ENCODE measurements at regions not wholly inside any gene's neighbourhood (a gene's known extent, or its start where the extent isn't known, plus 50 kb on each side); places are given as distances from the start of the nearest gene placed in this dataset.

- no peak overlapping the region for H2BK5ac ChIP-seq (ENCODE audit: low read length)
- H3K18ac ChIP-seq (ENCODE audit: low read length), result no peak overlapping the region
- no peak overlapping the region for H4K8ac ChIP-seq (ENCODE audit: low read depth, low read length)
- no peaks in the 10 kb centered on the region for H3K9me3 ChIP-seq (replicated peaks in 1 of 2; ENCODE audit: control insufficient read depth in 2 of 2, insufficient read depth in 1 of 2, low read depth in 1 of 2, low read length in 2 of 2)
- H3K27ac ChIP-seq (replicated peaks; ENCODE audit: low read length), result no peak overlapping the region
- H3K4me3 ChIP-seq (ENCODE audit: low read length in 2 of 2), result no peak overlapping the region
- no peak overlapping the region for H2BK15ac ChIP-seq (ENCODE audit: low read length)
- H3K4me2 ChIP-seq (ENCODE audit: insufficient read depth, low read length, poor library complexity, severe bottlenecking), result no peak overlapping the region
- H3K27me3 ChIP-seq (ENCODE audit: control insufficient read depth in 3 of 3, insufficient read depth in 3 of 3, low read depth in 1 of 3, low read length in 3 of 3), result no peaks in the 10 kb centered on the region
- no peak overlapping the region for H4K91ac ChIP-seq (ENCODE audit: low read depth, low read length, poor library complexity)
- H3K36me3 ChIP-seq (replicated peaks in 1 of 2; ENCODE audit: control insufficient read depth in 2 of 2, insufficient read depth in 2 of 2, low read length in 2 of 2), result no peaks in the 10 kb centered on the region
- no peak overlapping the region for H2BK12ac ChIP-seq (ENCODE audit: low read length)
- no peak overlapping the region for H3K9ac ChIP-seq (ENCODE audit: low read depth, low read length, poor library complexity)
- no peak overlapping the region for H3K14ac ChIP-seq (ENCODE audit: low read length)
- WGBS, 2 donors (ENCODE audit: extremely low coverage in 2 of 2, insufficient read length in 2 of 2, insufficient replicate concordance in 1 of 2), result no CpG with 5 or more reads among the region's 3 CpGs
- H2AFZ ChIP-seq (ENCODE audit: low read length), result no peak overlapping the region
- H2BK120ac ChIP-seq (ENCODE audit: low read depth, low read length), result no peak overlapping the region
- H3K23ac ChIP-seq (ENCODE audit: low read depth, low read length, poor library complexity), result no peak overlapping the region
- H3K79me1 ChIP-seq (ENCODE audit: low read depth, low read length), result no peaks in the 10 kb centered on the region
- no peak for DNase-seq (ENCODE audit: low spot score)
- no peak overlapping the region for H2AK5ac ChIP-seq (ENCODE audit: low read depth, low read length)
- H3K4ac ChIP-seq (ENCODE audit: low read length), result no peak overlapping the region
- no peaks in the 10 kb centered on the region for H3K4me1 ChIP-seq (ENCODE audit: control insufficient read depth in 2 of 2, insufficient read depth in 1 of 2, low read depth in 1 of 2, low read length in 2 of 2)
Measured at GRCh38 chr4:116512552-116512951, 572.8 kb downstream of the TRAM1L1 start.

- no peaks in the 10 kb centered on the region for H3K4me1 ChIP-seq (ENCODE audit: control insufficient read depth in 2 of 2, insufficient read depth in 1 of 2, low read depth in 1 of 2, low read length in 2 of 2)
- no peak overlapping the region for H4K8ac ChIP-seq (ENCODE audit: low read depth, low read length)
- H2AFZ ChIP-seq (ENCODE audit: low read length), result peak overlapping the region; percentile 56
- no peak overlapping the region for H2BK12ac ChIP-seq (ENCODE audit: low read length)
- no peak overlapping the region for H3K27ac ChIP-seq (replicated peaks; ENCODE audit: low read length)
- H2BK120ac ChIP-seq (ENCODE audit: low read depth, low read length), result no peak overlapping the region
- H3K23ac ChIP-seq (ENCODE audit: low read depth, low read length, poor library complexity), result no peak overlapping the region
- H2AK5ac ChIP-seq (ENCODE audit: low read depth, low read length), result no peak overlapping the region
- H3K9me3 ChIP-seq (replicated peaks in 1 of 2; ENCODE audit: control insufficient read depth in 2 of 2, insufficient read depth in 1 of 2, low read depth in 1 of 2, low read length in 2 of 2), result no peaks in the 10 kb centered on the region
- no peaks in the 10 kb centered on the region for H3K79me1 ChIP-seq (ENCODE audit: low read depth, low read length)
- no peak overlapping the region for H3K18ac ChIP-seq (ENCODE audit: low read length)
- no peak overlapping the region for H4K91ac ChIP-seq (ENCODE audit: low read depth, low read length, poor library complexity)
- no peak for DNase-seq (ENCODE audit: low spot score)
- H2BK15ac ChIP-seq (ENCODE audit: low read length), result no peak overlapping the region
- no peak overlapping the region for H3K4me3 ChIP-seq (ENCODE audit: low read length in 2 of 2)
- H3K9ac ChIP-seq (ENCODE audit: low read depth, low read length, poor library complexity), result no peak overlapping the region
- no peak overlapping the region for H3K14ac ChIP-seq (ENCODE audit: low read length)
- H3K27me3 ChIP-seq (ENCODE audit: control insufficient read depth in 3 of 3, insufficient read depth in 3 of 3, low read depth in 1 of 3, low read length in 3 of 3), result no peaks in the 10 kb centered on the region
- no peak overlapping the region for H3K4me2 ChIP-seq (ENCODE audit: insufficient read depth, low read length, poor library complexity, severe bottlenecking)
- H2BK5ac ChIP-seq (ENCODE audit: low read length), result no peak overlapping the region
- no peaks in the 10 kb centered on the region for H3K36me3 ChIP-seq (replicated peaks in 1 of 2; ENCODE audit: control insufficient read depth in 2 of 2, insufficient read depth in 2 of 2, low read length in 2 of 2)
- H3K4ac ChIP-seq (ENCODE audit: low read length), result no peak overlapping the region
- no CpG with 5 or more reads among the region's 4 CpGs for WGBS, 2 donors (ENCODE audit: extremely low coverage in 2 of 2, insufficient read length in 2 of 2, insufficient replicate concordance in 1 of 2)
Measured at GRCh38 chr4:116501954-116502353, 583.4 kb downstream of the TRAM1L1 start.

- Histone ChIP-seq H3K79me1 (ENCODE audit: low read depth, low read length) (no peaks in the 10 kb centered on the region), H3K4me3 (ENCODE audit: low read length in 2 of 2) (no peak overlapping the region), H3K4me1 (ENCODE audit: control insufficient read depth in 2 of 2, insufficient read depth in 1 of 2, low read depth in 1 of 2, low read length in 2 of 2) (no peaks in the 10 kb centered on the region), H3K9me3 (replicated peaks in 1 of 2; ENCODE audit: control insufficient read depth in 2 of 2, insufficient read depth in 1 of 2, low read depth in 1 of 2, low read length in 2 of 2) (no peaks in the 10 kb centered on the region), H4K91ac (ENCODE audit: low read depth, low read length, poor library complexity) (no peak overlapping the region), H4K8ac (ENCODE audit: low read depth, low read length) (no peak overlapping the region), H3K27me3 (ENCODE audit: control insufficient read depth in 3 of 3, insufficient read depth in 3 of 3, low read depth in 1 of 3, low read length in 3 of 3) (no peaks in the 10 kb centered on the region), H2AFZ (ENCODE audit: low read length) (no peak overlapping the region), H3K14ac (ENCODE audit: low read length) (no peak overlapping the region), H3K36me3 (replicated peaks in 1 of 2; ENCODE audit: control insufficient read depth in 2 of 2, insufficient read depth in 2 of 2, low read length in 2 of 2) (no peaks in the 10 kb centered on the region), H2AK5ac (ENCODE audit: low read depth, low read length) (no peak overlapping the region), H2BK5ac (ENCODE audit: low read length) (no peak overlapping the region), H2BK12ac (ENCODE audit: low read length) (no peak overlapping the region), H3K4ac (ENCODE audit: low read length) (no peak overlapping the region), H3K18ac (ENCODE audit: low read length) (no peak overlapping the region), H2BK120ac (ENCODE audit: low read depth, low read length) (no peak overlapping the region), H3K4me2 (ENCODE audit: insufficient read depth, low read length, poor library complexity, severe bottlenecking) (no peak overlapping the region), H3K27ac (replicated peaks; ENCODE audit: low read length) (no peak overlapping the region), H2BK15ac (ENCODE audit: low read length) (no peak overlapping the region), H3K9ac (ENCODE audit: low read depth, low read length, poor library complexity) (no peak overlapping the region), H3K23ac (ENCODE audit: low read depth, low read length, poor library complexity) (no peak overlapping the region)
- DNase-seq (ENCODE audit: low spot score), result no peak
- no CpG with 5 or more reads among the region's 2 CpGs for WGBS, 2 donors (ENCODE audit: extremely low coverage in 2 of 2, insufficient read length in 2 of 2, insufficient replicate concordance in 1 of 2)
Measured at GRCh38 chr4:116500225-116500624, 585.2 kb downstream of the TRAM1L1 start.

DNA sequence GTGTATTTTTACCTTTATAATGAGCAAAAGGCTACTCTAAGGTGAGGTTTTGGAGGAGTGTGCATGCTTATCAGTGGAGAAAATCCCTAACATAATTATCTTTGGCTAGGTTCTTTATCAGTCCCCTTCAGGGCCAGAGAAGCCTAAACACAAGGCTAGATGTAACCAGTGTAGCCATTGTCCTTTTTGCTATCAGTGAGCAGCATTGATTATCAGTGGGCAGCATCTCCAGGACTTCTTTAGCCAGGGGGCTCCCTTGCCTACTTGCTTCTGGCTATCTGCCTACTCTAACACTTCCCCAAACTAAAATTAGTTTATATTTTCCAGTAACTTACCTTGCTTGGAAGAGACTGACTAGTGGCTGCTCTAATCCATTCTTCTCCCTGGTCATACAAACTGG lies 595.6 kb downstream of the TRAM1L1 start:
- no peak overlapping the region for H4K8ac ChIP-seq (ENCODE audit: low read depth, low read length)
- H3K27ac ChIP-seq (replicated peaks; ENCODE audit: low read length), result no peak overlapping the region
- H3K18ac ChIP-seq (ENCODE audit: low read length), result no peak overlapping the region
- H3K36me3 ChIP-seq (replicated peaks in 1 of 2; ENCODE audit: control insufficient read depth in 2 of 2, insufficient read depth in 2 of 2, low read length in 2 of 2), result no peaks in the 10 kb centered on the region
- H2AK5ac ChIP-seq (ENCODE audit: low read depth, low read length), result no peak overlapping the region
- H3K4ac ChIP-seq (ENCODE audit: low read length), result no peak overlapping the region
- DNase-seq (ENCODE audit: low spot score), result no peak
- no peak overlapping the region for H3K9ac ChIP-seq (ENCODE audit: low read depth, low read length, poor library complexity)
- H3K27me3 ChIP-seq (ENCODE audit: control insufficient read depth in 3 of 3, insufficient read depth in 3 of 3, low read depth in 1 of 3, low read length in 3 of 3), result no peaks in the 10 kb centered on the region
- H2AFZ ChIP-seq (ENCODE audit: low read length), result peak overlapping the region; percentile 74
- no peaks in the 10 kb centered on the region for H3K4me1 ChIP-seq (ENCODE audit: control insufficient read depth in 2 of 2, insufficient read depth in 1 of 2, low read depth in 1 of 2, low read length in 2 of 2)
- H3K4me3 ChIP-seq (ENCODE audit: low read length in 2 of 2), result no peak overlapping the region
- no peaks in the 10 kb centered on the region for H3K79me1 ChIP-seq (ENCODE audit: low read depth, low read length)
- H3K23ac ChIP-seq (ENCODE audit: low read depth, low read length, poor library complexity), result no peak overlapping the region
- no peaks in the 10 kb centered on the region for H3K9me3 ChIP-seq (replicated peaks in 1 of 2; ENCODE audit: control insufficient read depth in 2 of 2, insufficient read depth in 1 of 2, low read depth in 1 of 2, low read length in 2 of 2)
- no peak overlapping the region for H2BK5ac ChIP-seq (ENCODE audit: low read length)
- no peak overlapping the region for H4K91ac ChIP-seq (ENCODE audit: low read depth, low read length, poor library complexity)
- H2BK15ac ChIP-seq (ENCODE audit: low read length), result no peak overlapping the region
- H2BK12ac ChIP-seq (ENCODE audit: low read length), result no peak overlapping the region
- H2BK120ac ChIP-seq (ENCODE audit: low read depth, low read length), result no peak overlapping the region
- no peak overlapping the region for H3K14ac ChIP-seq (ENCODE audit: low read length)
- no peak overlapping the region for H3K4me2 ChIP-seq (ENCODE audit: insufficient read depth, low read length, poor library complexity, severe bottlenecking)

Data from neuronal stem cell (in vitro differentiated cells).